NT2/D1 (cell line): ENCODE measurements at regions not wholly inside any gene's neighbourhood (a gene's known extent, or its start where the extent isn't known, plus 50 kb on each side); places are given as distances from the start of the nearest gene placed in this dataset.
A peak's percentile ranks its signal among the peaks of the same experiment; 100 is the strongest.

Source experiments
- DNase-seq: peaks from one replicate; pipeline ENCODE4 v3.0.0-alpha.2; 2011; ENCODE audit warnings: low read depth, low spot score
- H3K27me3 ChIP-seq: 2 replicates; pipeline ENCODE4 v1.6.0; 2011; ENCODE audit warnings: mild to moderate bottlenecking; ENCODE audit not compliant: insufficient read length, insufficient read depth
- H3K36me3 ChIP-seq: 2 replicates; pipeline ENCODE4 v1.6.1; 2011; ENCODE audit warnings: mild to moderate bottlenecking, low read length, mixed read lengths; ENCODE audit not compliant: insufficient read depth, insufficient read length
- H3K4me1 ChIP-seq: 2 replicates; pipeline ENCODE4 v1.5.1; 2011; ENCODE audit not compliant: insufficient read depth, insufficient read length
- H3K4me3 ChIP-seq: 2 replicates; pipeline ENCODE4 v1.5.1; 2011; ENCODE audit warnings: low read depth; ENCODE audit not compliant: insufficient read length
- H3K9ac ChIP-seq: 2 replicates; pipeline ENCODE4 v1.6.0; 2011; ENCODE audit warnings: low read depth; ENCODE audit not compliant: insufficient read length
- H3K9me3 ChIP-seq: 2 replicates; pipeline ENCODE4 v1.5.1; 2011; ENCODE audit warnings: mild to moderate bottlenecking, low read length; ENCODE audit not compliant: insufficient read depth
- SUZ12 ChIP-seq: IDR thresholded peaks from 2 replicates; pipeline ENCODE4 v1.6.1; 2011; ENCODE audit not compliant: insufficient read length, insufficient read depth; ENCODE audit errors: extremely low read depth
- YY1 ChIP-seq: IDR thresholded peaks from 2 replicates; pipeline ENCODE4 v1.6.1; 2011; ENCODE audit not compliant: insufficient read length, insufficient read depth
- ZNF274 ChIP-seq: IDR thresholded peaks from 2 replicates; pipeline ENCODE4 v1.6.1; 2011; ENCODE audit warnings: mild to moderate bottlenecking, low read depth, low read length

DNA sequence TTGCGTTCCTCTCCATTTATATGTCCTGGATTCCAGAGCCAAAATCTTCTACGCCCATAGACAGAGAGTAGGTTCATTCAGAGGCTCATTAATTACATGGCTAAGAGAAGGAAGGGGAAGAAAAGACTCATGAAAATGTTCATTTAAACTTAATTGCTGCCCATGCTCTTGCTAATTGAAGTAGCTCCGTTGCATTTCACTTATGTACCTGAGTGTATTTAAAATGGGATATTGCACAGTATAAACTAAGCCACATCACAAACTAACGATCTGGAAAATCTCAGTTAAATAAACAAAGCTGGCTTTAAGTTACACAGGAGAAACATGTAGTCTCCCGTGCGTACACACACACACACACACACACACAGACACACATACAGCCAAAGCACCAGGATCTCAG is 269.2 kb downstream of the CDC5L start:
- Histone ChIP-seq H3K36me3 (no peaks in the 10 kb centered on the region), H3K9me3 (peaks cover 7% of the 10 kb centered on the region), H3K4me1 (peaks cover 9% of the 10 kb centered on the region), H3K9ac (no peak overlapping the region), H3K4me3 (no peak overlapping the region), H3K27me3 (no peaks in the 10 kb centered on the region)
- no peak for TF ChIP-seq YY1
- no peak for TF ChIP-seq SUZ12
- no peak for DNase-seq

DNA sequence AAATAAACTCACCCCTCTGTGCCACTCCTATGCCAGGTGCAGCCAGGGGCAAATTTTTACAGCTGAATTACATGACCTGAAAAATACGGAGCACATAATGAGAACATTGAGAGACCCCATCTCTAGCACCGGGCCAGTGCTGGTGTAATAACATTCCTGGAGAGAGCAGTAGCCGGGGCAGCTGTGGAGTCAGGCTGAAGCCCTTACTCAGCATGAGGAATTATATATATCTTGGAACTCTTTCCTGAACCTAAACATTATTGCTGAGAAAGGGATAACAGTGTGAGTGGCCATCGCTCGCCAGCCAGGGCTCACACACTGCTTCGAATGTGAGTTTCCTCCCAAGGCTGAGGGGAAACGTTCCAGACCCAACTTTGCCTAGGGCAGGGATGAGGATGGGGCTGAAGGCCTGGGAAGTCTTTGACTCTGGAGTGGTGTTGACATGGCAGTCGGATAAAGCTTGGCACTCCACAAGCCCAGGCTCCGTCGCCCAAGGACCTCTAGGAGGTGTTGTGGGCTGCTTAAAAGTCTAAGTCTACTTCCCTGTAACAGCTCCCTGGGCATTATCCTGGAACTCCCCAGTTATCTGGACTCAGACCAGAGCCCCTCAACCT is 269.8 kb downstream of the CDC5L start:
- TF ChIP-seq ZNF274 (no peak), SUZ12 (no peak), YY1 (no peak)

DNA sequence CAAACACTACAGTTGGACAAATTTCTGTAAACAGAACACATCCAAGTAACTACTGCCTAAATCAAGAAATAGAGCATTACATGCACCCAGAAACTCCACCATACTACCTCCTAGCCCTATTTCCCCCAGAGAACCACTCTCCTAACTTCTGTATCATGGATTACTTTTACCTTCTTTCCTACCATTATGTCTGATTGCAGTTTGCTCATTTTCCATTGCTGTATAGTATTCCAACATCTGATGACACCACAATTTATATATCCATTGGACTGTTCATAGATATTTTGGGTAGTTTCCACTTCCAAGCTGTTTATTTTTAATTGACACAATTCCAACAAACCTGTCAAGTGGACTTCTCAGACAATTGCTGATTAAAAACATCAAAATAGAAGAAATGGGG is 271.1 kb downstream of the CDC5L start:
- no peak for TF ChIP-seq YY1
- H3K27me3 ChIP-seq = no peaks in the 10 kb centered on the region
- peaks cover 7% of the 10 kb centered on the region for H3K9me3 ChIP-seq
- DNase-seq = no peak
- H3K9ac ChIP-seq = no peak overlapping the region
- peaks cover 12% of the 10 kb centered on the region for H3K4me1 ChIP-seq
- no peaks in the 10 kb centered on the region for H3K36me3 ChIP-seq
- no peak overlapping the region for H3K4me3 ChIP-seq

More for the DNA sequence above, 269.8 kb downstream of the CDC5L start:
- Histone ChIP-seq H3K4me1 (peaks cover 9% of the 10 kb centered on the region), H3K9ac (no peak overlapping the region), H3K4me3 (no peak overlapping the region), H3K27me3 (no peaks in the 10 kb centered on the region), H3K36me3 (no peaks in the 10 kb centered on the region), H3K9me3 (peaks cover 7% of the 10 kb centered on the region)
- DNase-seq = no peak

DNA sequence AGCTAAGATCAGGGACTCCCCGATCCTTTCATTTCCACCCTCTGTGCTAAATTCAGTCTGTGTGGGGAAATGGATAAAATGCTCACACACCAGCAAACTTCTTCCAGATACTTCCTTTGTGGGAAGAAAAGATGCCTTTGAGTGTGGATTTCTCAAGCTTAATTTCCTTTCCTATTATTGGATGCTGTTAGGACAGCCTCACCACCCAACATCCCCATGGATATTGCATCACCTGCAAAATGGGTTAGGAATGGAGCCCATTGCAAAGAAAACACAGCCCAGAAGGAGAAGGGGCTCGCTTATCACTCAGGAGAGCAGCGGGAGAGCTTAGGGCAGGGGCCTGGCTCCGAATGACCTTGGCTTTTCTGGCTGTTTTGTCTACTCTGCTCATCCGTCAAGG is 272.2 kb downstream of the CDC5L start:
- DNase-seq = no peak
- Histone ChIP-seq H3K4me3 (no peak overlapping the region), H3K27me3 (no peaks in the 10 kb centered on the region), H3K4me1 (peaks cover 15% of the 10 kb centered on the region), H3K36me3 (no peaks in the 10 kb centered on the region), H3K9ac (no peak overlapping the region), H3K9me3 (peaks cover 7% of the 10 kb centered on the region)
- no peak for TF ChIP-seq SUZ12

DNA sequence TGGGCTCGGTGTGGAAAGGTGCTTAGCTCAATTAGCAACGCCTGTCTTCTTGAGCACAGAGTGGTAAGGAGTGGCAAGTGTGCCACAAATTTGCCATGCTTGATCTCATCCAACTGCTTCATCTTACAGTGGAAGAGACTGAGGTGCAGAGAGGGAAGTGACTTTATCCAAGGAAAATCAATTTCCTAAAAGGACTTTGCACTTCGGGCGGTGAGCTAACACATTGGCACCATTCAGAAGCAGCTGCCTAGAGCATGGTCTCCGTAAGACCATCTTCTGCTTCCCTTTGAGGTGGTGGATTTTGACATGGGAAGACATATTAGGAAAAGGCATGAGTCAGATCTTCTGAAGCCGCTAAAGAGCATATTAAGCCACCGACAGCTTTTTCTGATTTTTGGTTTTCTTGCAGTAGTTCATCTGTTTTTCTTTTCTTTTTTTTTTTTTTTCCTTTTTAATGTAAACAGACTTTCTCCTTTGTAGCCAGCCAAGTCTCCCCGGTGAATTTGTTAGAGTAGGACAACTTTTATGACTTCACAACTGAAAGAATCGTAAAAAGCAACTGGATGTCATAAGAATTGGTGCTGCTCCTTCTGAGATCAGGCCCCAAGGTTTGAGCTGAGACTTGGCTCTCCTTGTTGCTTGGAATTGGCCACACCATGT is 273.2 kb downstream of the CDC5L start:
- Histone ChIP-seq H3K4me1 (peaks cover 18% of the 10 kb centered on the region), H3K9me3 (peaks cover 7% of the 10 kb centered on the region), H3K4me3 (no peak overlapping the region), H3K9ac (no peak overlapping the region), H3K36me3 (no peaks in the 10 kb centered on the region), H3K27me3 (no peaks in the 10 kb centered on the region)
- TF ChIP-seq ZNF274 (no peak), SUZ12 (no peak), YY1 (no peak)
- no peak for DNase-seq

DNA sequence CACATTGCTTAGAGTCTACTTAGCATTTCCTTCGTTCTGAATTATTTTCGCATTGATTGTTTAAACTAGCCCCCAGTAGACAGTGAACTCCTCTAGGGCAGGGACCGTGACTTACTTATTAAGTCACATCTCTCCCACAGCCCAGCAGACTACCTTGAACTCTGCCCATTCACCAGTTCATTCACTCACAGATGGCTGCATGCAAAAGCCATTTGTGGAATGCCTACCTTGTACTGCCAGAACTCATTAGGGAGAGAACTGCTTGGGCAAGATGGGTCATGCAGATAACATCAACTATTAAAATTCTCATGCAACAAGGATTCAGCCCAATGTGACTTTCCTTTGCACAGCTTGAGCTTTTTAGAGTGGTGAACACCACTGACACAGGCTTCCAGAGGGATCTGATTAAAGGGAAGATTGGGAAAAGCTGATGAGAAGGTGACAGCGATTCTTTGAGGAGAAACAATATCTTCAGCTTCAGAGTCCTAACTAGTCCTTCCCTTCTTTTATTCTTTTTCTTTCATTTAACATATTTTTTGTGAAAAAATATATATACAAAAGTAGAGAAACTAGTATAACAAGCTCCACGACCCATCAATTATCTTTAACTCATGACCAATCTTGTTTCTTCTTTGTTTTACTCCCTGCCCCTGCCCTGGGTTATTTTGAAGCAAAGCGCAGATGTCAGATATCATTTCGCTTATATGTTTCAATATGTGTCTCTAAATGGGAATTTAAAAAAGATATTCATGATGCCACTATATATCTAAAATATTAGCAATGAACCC is 273.9 kb downstream of the CDC5L start:
- TF ChIP-seq ZNF274 (no peak), YY1 (no peak), SUZ12 (no peak)
- no peak overlapping the region for H3K9ac ChIP-seq

DNA sequence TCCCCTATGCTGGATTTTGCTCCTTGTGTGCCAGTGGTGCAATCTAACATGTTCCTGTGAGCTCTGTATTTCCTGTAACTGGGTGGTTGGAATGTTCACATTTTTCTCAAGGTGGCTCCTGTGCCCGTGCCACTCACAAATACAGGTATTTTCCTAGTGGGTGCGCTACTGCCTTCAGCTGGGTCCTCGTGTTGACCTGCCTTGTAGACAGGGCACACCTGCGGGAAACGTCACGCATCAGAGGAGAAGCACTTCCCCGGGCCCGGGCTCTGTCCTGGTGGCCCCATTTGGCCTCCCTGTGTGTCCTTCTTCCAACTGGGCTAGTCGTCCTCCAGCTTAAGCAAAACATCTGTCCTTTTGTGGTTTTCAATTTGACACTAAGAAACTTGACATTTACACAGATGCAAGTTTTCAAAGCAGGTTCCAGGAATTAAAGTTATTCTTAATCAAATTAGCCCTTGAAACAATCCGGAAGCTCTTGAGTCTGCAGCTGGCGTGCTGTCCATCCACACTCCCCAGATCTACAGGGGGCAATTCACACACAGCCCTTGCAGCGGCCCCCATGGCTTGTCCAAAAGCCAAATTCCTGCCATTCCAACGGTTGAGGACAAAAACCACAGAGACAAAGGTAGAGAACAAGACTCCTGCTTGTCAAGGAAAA is 275.1 kb downstream of the CDC5L start:
- Histone ChIP-seq H3K4me3 (no peak overlapping the region), H3K9me3 (peaks cover 7% of the 10 kb centered on the region), H3K9ac (no peak overlapping the region), H3K36me3 (no peaks in the 10 kb centered on the region), H3K27me3 (no peaks in the 10 kb centered on the region), H3K4me1 (peaks cover 24% of the 10 kb centered on the region)
- peak; percentile 89 for DNase-seq
- TF ChIP-seq ZNF274 = no peak
- no peak for TF ChIP-seq SUZ12

More for the DNA sequence above, 273.9 kb downstream of the CDC5L start:
- Histone ChIP-seq H3K36me3 (no peaks in the 10 kb centered on the region), H3K27me3 (no peaks in the 10 kb centered on the region), H3K4me3 (no peak overlapping the region), H3K9me3 (peaks cover 7% of the 10 kb centered on the region), H3K4me1 (peaks cover 21% of the 10 kb centered on the region)
- no peak for DNase-seq
